ELF-1 (cell line): ENCODE measurements at regions not wholly inside any gene's neighbourhood (a gene's known extent, or its start where the extent isn't known, plus 50 kb on each side); places are given as distances from the start of the nearest gene placed in this dataset.
A peak's percentile ranks its signal among the peaks of the same experiment; 100 is the strongest.

Experiments used
- DNase-seq: peaks from one replicate; pipeline ENCODE4 v3.0.0-alpha.2; 2016; ENCODE audit warnings: low read depth, low spot score

GRCh38 chr5:35436400-35437057, 181.1 kb upstream of the SPEF2 start:
- no peak for DNase-seq

- peak; percentile 17 for DNase-seq
Observed at GRCh38 chr5:35430381-35431162, 187.1 kb upstream of the SPEF2 start.

- DNase-seq: no peak
Observed at GRCh38 chr5:35420200-35420599, 189.9 kb upstream of the PRLR start.

GRCh38 chr5:35417040-35417439, 186.8 kb upstream of the PRLR start:
- DNase-seq: no peak

GRCh38 chr5:35416217-35416988, 186.1 kb upstream of the PRLR start:
- DNase-seq: no peak

GRCh38 chr5:35415309-35415708, 185.0 kb upstream of the PRLR start:
- DNase-seq: no peak

- DNase-seq: no peak
Observed at GRCh38 chr5:35409361-35409760, 179.1 kb upstream of the PRLR start.

GRCh38 chr5:35408146-35408545, 177.9 kb upstream of the PRLR start:
- no peak for DNase-seq

GRCh38 chr5:35407697-35408096, 177.4 kb upstream of the PRLR start:
- no peak for DNase-seq

- no peak for DNase-seq
Observed at GRCh38 chr5:35405938-35406337, 175.7 kb upstream of the PRLR start.

- DNase-seq: no peak
Observed at GRCh38 chr5:35404701-35405100, 174.4 kb upstream of the PRLR start.

GRCh38 chr5:35393901-35394300, 163.6 kb upstream of the PRLR start:
- DNase-seq: no peak

- DNase-seq: no peak
Observed at GRCh38 chr5:35384658-35385057, 154.4 kb upstream of the PRLR start.

GRCh38 chr5:35383041-35383440, 152.8 kb upstream of the PRLR start:
- DNase-seq: no peak

GRCh38 chr5:35377653-35378052, 147.4 kb upstream of the PRLR start:
- DNase-seq: no peak

GRCh38 chr5:35374584-35374983, 144.3 kb upstream of the PRLR start:
- no peak for DNase-seq

GRCh38 chr5:35373249-35373648, 143.0 kb upstream of the PRLR start:
- no peak for DNase-seq

GRCh38 chr5:35372482-35372881, 142.2 kb upstream of the PRLR start:
- DNase-seq: no peak

GRCh38 chr5:35371951-35372426, 141.7 kb upstream of the PRLR start:
- no peak for DNase-seq

GRCh38 chr5:35370871-35371270, 140.6 kb upstream of the PRLR start:
- no peak for DNase-seq

- DNase-seq: no peak
Observed at GRCh38 chr5:35369965-35370790, 139.9 kb upstream of the PRLR start.

GRCh38 chr5:35367526-35367925, 137.2 kb upstream of the PRLR start:
- no peak for DNase-seq
